ENCODE measurements at regions not wholly inside any gene's neighbourhood (a gene's known extent, or its start where the extent isn't known, plus 50 kb on each side); places are given as distances from the start of the nearest gene placed in this dataset.

GRCh38 chr20:10917826-10918225, 244.0 kb upstream of the JAG1 start:
- no peak for TF ChIP-seq CTCF (IDR thresholded peaks at IDR 0.05)
- H3K4me1 ChIP-seq (ENCODE audit: control insufficient read depth in 1 of 2, insufficient read depth in 1 of 2, low read depth in 1 of 2, low read length in 1 of 2), result no peaks in the 10 kb centered on the region
- no peak overlapping the region for H3K4me3 ChIP-seq (ENCODE audit: low read depth in 1 of 2, low read length in 1 of 2)
- H3K27ac ChIP-seq, result no peak overlapping the region
- H3K36me3 ChIP-seq, result no peaks in the 10 kb centered on the region
- H3K9me3 ChIP-seq, result no peaks in the 10 kb centered on the region
- no peaks in the 10 kb centered on the region for H3K27me3 ChIP-seq

GRCh38 chr20:10919396-10920140, 245.8 kb upstream of the JAG1 start:
- Histone ChIP-seq H3K27ac (no peak overlapping the region), H3K4me1 (ENCODE audit: control insufficient read depth in 1 of 2, insufficient read depth in 1 of 2, low read depth in 1 of 2, low read length in 1 of 2) (no peaks in the 10 kb centered on the region), H3K4me3 (ENCODE audit: low read depth in 1 of 2, low read length in 1 of 2) (no peak overlapping the region), H3K36me3 (no peaks in the 10 kb centered on the region), H3K9me3 (no peaks in the 10 kb centered on the region), H3K27me3 (no peaks in the 10 kb centered on the region)
- TF ChIP-seq CTCF (IDR thresholded peaks at IDR 0.05), result no peak

- Histone ChIP-seq H3K4me1 (ENCODE audit: control insufficient read depth in 1 of 2, insufficient read depth in 1 of 2, low read depth in 1 of 2, low read length in 1 of 2) (no peaks in the 10 kb centered on the region), H3K27ac (no peak overlapping the region), H3K27me3 (no peaks in the 10 kb centered on the region), H3K4me3 (ENCODE audit: low read depth in 1 of 2, low read length in 1 of 2) (no peak overlapping the region), H3K36me3 (no peaks in the 10 kb centered on the region), H3K9me3 (no peaks in the 10 kb centered on the region)
- no peak for TF ChIP-seq CTCF (IDR thresholded peaks at IDR 0.05)
Observed at GRCh38 chr20:10920396-10920795, 246.6 kb upstream of the JAG1 start.

GRCh38 chr20:10921491-10922010, 247.8 kb upstream of the JAG1 start:
- Histone ChIP-seq H3K9me3 (no peaks in the 10 kb centered on the region), H3K4me1 (ENCODE audit: control insufficient read depth in 1 of 2, insufficient read depth in 1 of 2, low read depth in 1 of 2, low read length in 1 of 2) (no peaks in the 10 kb centered on the region), H3K36me3 (no peaks in the 10 kb centered on the region), H3K27ac (no peak overlapping the region), H3K4me3 (ENCODE audit: low read depth in 1 of 2, low read length in 1 of 2) (no peak overlapping the region), H3K27me3 (no peaks in the 10 kb centered on the region)
- TF ChIP-seq CTCF (IDR thresholded peaks at IDR 0.05), result no peak

GRCh38 chr20:10922506-10922905, 248.7 kb upstream of the JAG1 start:
- no peak for TF ChIP-seq CTCF (IDR thresholded peaks at IDR 0.05)
- no peaks in the 10 kb centered on the region for H3K4me1 ChIP-seq (ENCODE audit: control insufficient read depth in 1 of 2, insufficient read depth in 1 of 2, low read depth in 1 of 2, low read length in 1 of 2)
- no peak overlapping the region for H3K27ac ChIP-seq

More at GRCh38 chr20:10922506-10922905, 248.7 kb upstream of the JAG1 start:
- Histone ChIP-seq H3K27me3 (no peaks in the 10 kb centered on the region), H3K4me3 (ENCODE audit: low read depth in 1 of 2, low read length in 1 of 2) (no peak overlapping the region), H3K36me3 (no peaks in the 10 kb centered on the region), H3K9me3 (no peaks in the 10 kb centered on the region)
